H1 (cell line): ENCODE measurements at regions not wholly inside any gene's neighbourhood (a gene's known extent, or its start where the extent isn't known, plus 50 kb on each side); places are given as distances from the start of the nearest gene placed in this dataset.

Experiments
- CTCF ChIA-PET: fragments of 300-600 bp; sonication (Branson Sonifier 250); formaldehyde crosslinking; loops from one replicate; lab custom pipeline; 2021; ENCODE audit not compliant: partially characterized antibody; lab: Charles Lee
- POLR2A ChIA-PET: fragments of 300-600 bp; sonication (Branson Sonifier 250); formaldehyde crosslinking; loops from one replicate; lab custom pipeline; 2021; ENCODE audit warnings: inconsistent platforms; ENCODE audit not compliant: partially characterized antibody; lab: Charles Lee
- DNase-seq, 2 experiments: peaks; one replicate each; pipeline versions ENCODE4 v3.0.0 to v3.0.0-alpha.2; 2010 to 2022; ENCODE audit warnings: low spot score in 2 of 2, low read depth in 1 of 2, mixed read lengths in 1 of 2
- FAIRE-seq: peaks from 2 replicates; lab custom pipeline; 2011; peaks lifted over from hg19 to GRCh38; lab: Jason Lieb, UNC
- H2AFZ ChIP-seq: 2 replicates; pipeline ENCODE4 v1.8.1; 2012; ENCODE audit warnings: low read length, inconsistent platforms
- H2AK5ac ChIP-seq: 2 replicates; pipeline ENCODE4 v1.6.1; 2013; ENCODE audit warnings: low read depth, low read length
- H2BK120ac ChIP-seq: replicated peaks from 2 replicates; pipeline ENCODE3; 2013; ENCODE audit warnings: low read depth, low read length, inconsistent platforms
- H2BK12ac ChIP-seq: 2 replicates; pipeline ENCODE4 v1.6.1; 2013; ENCODE audit warnings: low read depth, low read length
- H2BK15ac ChIP-seq: 2 replicates; pipeline ENCODE4 v1.6.1; 2013; ENCODE audit warnings: low read length
- H2BK20ac ChIP-seq: 2 replicates; pipeline ENCODE4 v1.6.1; 2013; ENCODE audit warnings: low read length
- H2BK5ac ChIP-seq: 2 replicates; pipeline ENCODE4 v1.6.1; 2013; ENCODE audit warnings: low read depth, low read length
- H3K14ac ChIP-seq: 2 replicates; pipeline ENCODE4 v1.6.1; 2013; ENCODE audit warnings: inconsistent platforms; ENCODE audit not compliant: insufficient read length
- H3K18ac ChIP-seq: 2 replicates; pipeline ENCODE4 v1.6.1; 2013; ENCODE audit warnings: low read length; ENCODE audit errors: extremely low read depth
- H3K23ac ChIP-seq: 2 replicates; pipeline ENCODE4 v1.6.1; 2013; ENCODE audit warnings: inconsistent platforms; ENCODE audit not compliant: insufficient read length
- H3K23me2 ChIP-seq: 2 replicates; pipeline ENCODE4 v1.6.1; 2013; ENCODE audit warnings: low read depth, low read length
- H3K27ac ChIP-seq: 2 replicates; pipeline ENCODE4 v1.6.1; 2011; ENCODE audit warnings: low read depth, low read length, inconsistent platforms
- H3K27me3 ChIP-seq, 4 experiments: replicated peaks in 1 of 4; 1 replicate in 1 of 4; 2 replicates in 3 of 4; pipeline versions ENCODE4 v1.6.1 to v1.8.1; 2011 to 2013; ENCODE audit warnings: low read length in 3 of 4, mild to moderate bottlenecking in 3 of 4, inconsistent platforms in 2 of 4, mixed read lengths in 2 of 4, moderate library complexity in 1 of 4; ENCODE audit not compliant: control insufficient read depth in 3 of 4, insufficient read depth in 3 of 4; ENCODE audit errors: extremely low read depth in 1 of 4
- H3K36me3 ChIP-seq, 4 experiments: 2 replicates each; pipeline versions ENCODE4 v1.6.1 to v1.8.1; 2011 to 2013; ENCODE audit warnings: mild to moderate bottlenecking in 4 of 4, low read length in 3 of 4, moderate library complexity in 2 of 4, control low read depth in 1 of 4, inconsistent platforms in 1 of 4; ENCODE audit not compliant: insufficient read depth in 4 of 4, control insufficient read depth in 2 of 4
- H3K4ac ChIP-seq: replicated peaks from 2 replicates; pipeline ENCODE3; 2013; ENCODE audit warnings: low read length, low read depth, mixed read lengths, inconsistent platforms; ENCODE audit not compliant: insufficient read length
- H3K4me1 ChIP-seq, 4 experiments: replicated peaks in 1 of 4; 1 replicate in 1 of 4; 2 replicates in 3 of 4; pipeline versions ENCODE4 v1.6.1 to v1.8.1; 2011 to 2013; ENCODE audit warnings: low read length in 3 of 4, inconsistent platforms in 2 of 4, mixed read lengths in 1 of 4; ENCODE audit not compliant: insufficient read depth in 4 of 4, control insufficient read depth in 3 of 4
- H3K4me2 ChIP-seq, 2 experiments: 2 replicates each; pipeline versions ENCODE4 v1.6.1 to v1.8.1; 2011 to 2013; ENCODE audit warnings: low read depth in 2 of 2, low read length in 2 of 2, control low read depth in 1 of 2, inconsistent platforms in 1 of 2, mild to moderate bottlenecking in 1 of 2; ENCODE audit not compliant: insufficient read depth in 1 of 2
- H3K4me3 ChIP-seq, 4 experiments: fragments of 200-600, 300-600 bp in 1 of 4; sonication (generic), shearing (Covaris generic), sonication (Bioruptor Twin) in 1 of 4; 2 replicates each; pipeline versions ENCODE4 v1.5.1 to v1.8.1; 2011 to 2016; ENCODE audit warnings: low read length in 4 of 4, low read depth in 3 of 4, control low read depth in 2 of 4, inconsistent platforms in 2 of 4, mild to moderate bottlenecking in 2 of 4, mixed read lengths in 1 of 4, moderate library complexity in 1 of 4; ENCODE audit not compliant: insufficient read depth in 2 of 4; ENCODE audit errors: extremely low read depth in 1 of 4
- H3K56ac ChIP-seq: replicated peaks from 2 replicates; pipeline ENCODE3; 2013; ENCODE audit warnings: low read depth, mild to moderate bottlenecking, mixed read lengths, low read length, inconsistent platforms; ENCODE audit not compliant: insufficient read length
- H3K79me1 ChIP-seq: 2 replicates; pipeline ENCODE4 v1.6.1; 2013; ENCODE audit warnings: low read depth, low read length, control low read depth
- H3K79me2 ChIP-seq, 2 experiments: 2 replicates each; pipeline versions ENCODE4 v1.6.1 to v1.8.1; 2012 to 2013; ENCODE audit warnings: low read length in 2 of 2, mild to moderate bottlenecking in 2 of 2, inconsistent platforms in 1 of 2; ENCODE audit not compliant: insufficient read depth in 2 of 2, control insufficient read depth in 1 of 2
- H3K9ac ChIP-seq, 4 experiments: replicated peaks in 1 of 4; 1 replicate in 1 of 4; 2 replicates in 3 of 4; pipeline versions ENCODE4 v1.6.1 to v1.8.1; 2011 to 2013; ENCODE audit warnings: low read depth in 3 of 4, low read length in 3 of 4, control low read depth in 2 of 4, mild to moderate bottlenecking in 2 of 4, moderate library complexity in 2 of 4, inconsistent platforms in 1 of 4; ENCODE audit errors: extremely low read depth in 1 of 4
- H3K9me3 ChIP-seq, 2 experiments: 2 replicates each; pipeline versions ENCODE4 v1.6.1 to v1.8.1; 2012 to 2013; ENCODE audit warnings: mild to moderate bottlenecking in 2 of 2, moderate library complexity in 2 of 2, control low read depth in 1 of 2, inconsistent platforms in 1 of 2, low read depth in 1 of 2, low read length in 1 of 2, mixed read lengths in 1 of 2; ENCODE audit not compliant: insufficient read depth in 2 of 2
- H4K20me1 ChIP-seq, 2 experiments: replicated peaks in 1 of 2; 2 replicates each; pipeline versions ENCODE3 to v1.8.1; 2011 to 2013; ENCODE audit warnings: inconsistent platforms in 2 of 2, low read length in 2 of 2, mild to moderate bottlenecking in 1 of 2; ENCODE audit not compliant: insufficient read depth in 2 of 2, control insufficient read depth in 1 of 2
- H4K5ac ChIP-seq: 2 replicates; pipeline ENCODE4 v1.6.1; 2013; ENCODE audit warnings: low read length, low read depth, mixed read lengths, inconsistent platforms; ENCODE audit not compliant: insufficient read length
- H4K8ac ChIP-seq: 2 replicates; pipeline ENCODE4 v1.8.0; 2013; ENCODE audit warnings: mild to moderate bottlenecking, moderate library complexity, low read length, inconsistent platforms; ENCODE audit not compliant: insufficient read depth; ENCODE audit errors: extremely low read depth
- H4K91ac ChIP-seq: replicated peaks from 2 replicates; pipeline ENCODE3; 2013; ENCODE audit warnings: low read length, mixed read lengths, inconsistent platforms; ENCODE audit not compliant: insufficient read length
- BACH1 ChIP-seq: IDR thresholded peaks from 2 replicates; pipeline ENCODE4 v1.6.1; 2012; ENCODE audit warnings: low read length, improper control_type of control experiment
- CHD1 ChIP-seq: IDR thresholded peaks from 2 replicates; pipeline ENCODE4 v1.6.1; 2012; ENCODE audit warnings: low read depth, low read length, improper control_type of control experiment
- HDAC6 ChIP-seq: IDR thresholded peaks from one replicate; pipeline ENCODE4 v1.7.1; 2012; ENCODE audit warnings: low read depth, mild to moderate bottlenecking, inconsistent platforms, low read length, moderate library complexity
- SIRT6 ChIP-seq: IDR thresholded peaks from one replicate; pipeline ENCODE4 v1.7.1; 2012; ENCODE audit warnings: low read length, inconsistent platforms
- YY1 ChIP-seq: IDR thresholded peaks from 2 replicates; pipeline ENCODE4 v1.6.1; 2011; ENCODE audit warnings: low read depth, mild to moderate bottlenecking, low read length
- WGBS, 2 experiments: shearing (Covaris generic) in 1 of 2; methylation state at CpG; one replicate each; pipeline versions ENCODE4 v1.1.6 to v1.1.7; 2013 to 2015; ENCODE audit warnings: low lambda C conversion rate in 2 of 2, mixed read lengths in 2 of 2, inconsistent platforms in 1 of 2, low coverage in 1 of 2, missing lambda C conversion rate in 1 of 2; ENCODE audit not compliant: insufficient replicate concordance in 2 of 2, insufficient coverage in 1 of 2, insufficient read length in 1 of 2; ENCODE audit errors: extremely low coverage in 1 of 2, missing lambda C conversion rate in 1 of 2; 5-methylcytosine and 5-hydroxymethylcytosine counted together

GRCh38 chr15:81829918-81830317 is 215.9 kb downstream of the MEX3B start:
- no peak overlapping the region for H3K4me2 ChIP-seq
- H2AFZ ChIP-seq: no peak overlapping the region
- no peak for DNase-seq
- no peak overlapping the region for H3K9ac ChIP-seq
- no peaks in the 10 kb centered on the region for H3K9me3 ChIP-seq
- no peak overlapping the region for H2AK5ac ChIP-seq
- no peak overlapping the region for H2BK120ac ChIP-seq
- no peak overlapping the region for H3K4me3 ChIP-seq
- no peak overlapping the region for H3K56ac ChIP-seq
- H3K27me3 ChIP-seq: no peaks in the 10 kb centered on the region
- 94% methylated on average over 4 of the region's 4 CpGs; no CpG with 5 or more reads in 1 of the 2 experiments for WGBS, 2 experiments
- H3K79me1 ChIP-seq: peaks cover 6% of the 10 kb centered on the region; the same call in 1 of the 2 replicates
- TF ChIP-seq SIRT6 (no peak), CHD1 (no peak), HDAC6 (no peak), BACH1 (no peak), YY1 (no peak)
- ChIA-PET CTCF (no interaction called here), POLR2A (no interaction called here)
- no peaks in the 10 kb centered on the region for H3K36me3 ChIP-seq
- H3K14ac ChIP-seq: no peak overlapping the region
- no peak overlapping the region for H2BK15ac ChIP-seq
- H4K5ac ChIP-seq: no peak overlapping the region
- H3K27ac ChIP-seq: no peak overlapping the region
- H3K18ac ChIP-seq: no peak overlapping the region
- no peak overlapping the region for H2BK5ac ChIP-seq
- no peak overlapping the region for H2BK12ac ChIP-seq
- H3K4ac ChIP-seq: no peak overlapping the region
- FAIRE-seq: no peak
- H4K91ac ChIP-seq: no peak overlapping the region
- no peaks in the 10 kb centered on the region for H3K4me1 ChIP-seq
- no peak overlapping the region for H4K8ac ChIP-seq
- H3K23me2 ChIP-seq: no peaks in the 10 kb centered on the region
- no peak overlapping the region for H2BK20ac ChIP-seq
- H3K79me2 ChIP-seq: no peaks in the 10 kb centered on the region
- H3K23ac ChIP-seq: no peak overlapping the region
- peaks cover 0 to 3% of the 10 kb centered on the region in 2 experiments for H4K20me1 ChIP-seq
